Lower leg skin (tissue), 3 donors: ENCODE measurements at regions not wholly inside any gene's neighbourhood (a gene's known extent, or its start where the extent isn't known, plus 50 kb on each side); places are given as distances from the start of the nearest gene placed in this dataset.

Experiments
- CTCF ChIP-seq, 3 donors: fragments of 450-650 bp; IDR thresholded peaks; one replicate each; pipeline ENCODE4 v1.5.1; 2016; ENCODE audit warnings: antibody characterized with exemption in 3 of 3, mild to moderate bottlenecking in 3 of 3, moderate library complexity in 2 of 3
- POLR2A ChIP-seq, 2 donors: fragments of 450-650 bp; IDR thresholded peaks; one replicate each; pipeline ENCODE4 v1.6.1; 2016 to 2017; ENCODE audit warnings: antibody characterized with exemption in 2 of 2, mild to moderate bottlenecking in 1 of 2, moderate library complexity in 1 of 2

- TF ChIP-seq CTCF (IDR thresholded peaks at IDR 0.05) (no peak), POLR2A (IDR thresholded peaks at IDR 0.05) (no peak)
These were observed 137.4 kb downstream of the NPIPB5 start for GRCh38 chr16:22648141-22648540.
